ENCODE measurements at regions not wholly inside any gene's neighbourhood (a gene's known extent, or its start where the extent isn't known, plus 50 kb on each side); places are given as distances from the start of the nearest gene placed in this dataset.
"Not testable (repeated sequence)": the region's sequence is repeated elsewhere in the genome, so short reads cannot be mapped to it uniquely, and the experiment has no call there.

DNA sequence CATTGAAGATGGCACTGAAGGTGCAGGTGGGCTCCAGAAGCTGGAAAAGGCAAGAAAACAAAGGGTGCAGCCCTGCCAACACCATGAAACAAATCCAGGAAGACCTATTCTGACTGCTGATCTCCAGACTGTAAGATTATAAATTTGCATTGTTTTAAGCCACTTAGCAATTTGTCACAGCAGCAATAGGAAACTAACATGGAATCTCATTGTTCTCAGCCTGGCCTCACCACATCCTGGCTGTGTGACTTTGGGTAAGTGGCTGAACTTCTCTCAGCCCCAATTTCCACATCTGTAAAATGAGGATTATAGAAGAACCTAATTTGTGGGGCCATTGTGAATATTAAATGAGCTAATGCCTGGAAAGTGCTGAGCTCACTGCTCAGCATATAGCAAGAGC lies 160.4 kb upstream of the MAFB start:
- no peak for DNase-seq (ENCODE audit: low read depth, low spot score)

DNA sequence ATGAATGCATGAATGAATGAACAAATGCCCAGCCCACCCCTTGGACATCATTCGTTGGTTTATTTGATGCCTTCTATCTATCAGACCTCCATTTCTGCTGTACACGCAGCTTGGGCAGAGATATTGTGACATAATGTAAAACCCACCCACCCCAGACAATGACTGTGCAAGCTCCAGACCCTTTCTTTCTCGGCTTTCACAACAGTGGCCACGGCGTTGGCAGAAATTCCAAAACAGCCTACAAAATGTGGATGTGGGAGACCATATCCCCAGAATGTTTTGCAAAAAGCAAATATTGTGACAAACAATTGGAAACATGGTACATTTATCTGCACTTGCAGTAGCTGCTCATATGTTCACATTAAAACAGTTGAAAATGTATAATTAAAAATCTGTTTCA lies 162.0 kb upstream of the MAFB start:
- DNase-seq (ENCODE audit: low read depth, low spot score) = no peak

DNA sequence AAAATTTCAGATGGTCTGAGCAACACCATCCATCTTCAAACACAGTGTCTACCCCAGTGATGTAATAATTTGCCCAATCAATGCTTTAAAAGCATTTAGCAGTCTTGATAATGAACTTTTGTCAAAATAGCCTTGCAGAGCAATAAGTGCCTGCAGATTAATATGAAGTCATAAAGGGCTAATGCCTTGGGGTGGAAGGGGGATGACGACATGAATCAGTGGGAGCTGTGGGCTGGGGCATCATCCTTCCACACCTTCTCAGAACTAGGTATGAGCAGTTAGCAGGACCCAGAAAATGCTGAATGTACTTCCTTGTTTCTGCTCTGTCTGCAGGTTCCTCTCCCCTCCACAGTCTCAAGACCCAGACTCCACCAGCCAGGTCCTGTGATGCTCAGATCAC lies 166.2 kb upstream of the MAFB start:
- DNase-seq (ENCODE audit: low read depth, low spot score) = no peak

DNA sequence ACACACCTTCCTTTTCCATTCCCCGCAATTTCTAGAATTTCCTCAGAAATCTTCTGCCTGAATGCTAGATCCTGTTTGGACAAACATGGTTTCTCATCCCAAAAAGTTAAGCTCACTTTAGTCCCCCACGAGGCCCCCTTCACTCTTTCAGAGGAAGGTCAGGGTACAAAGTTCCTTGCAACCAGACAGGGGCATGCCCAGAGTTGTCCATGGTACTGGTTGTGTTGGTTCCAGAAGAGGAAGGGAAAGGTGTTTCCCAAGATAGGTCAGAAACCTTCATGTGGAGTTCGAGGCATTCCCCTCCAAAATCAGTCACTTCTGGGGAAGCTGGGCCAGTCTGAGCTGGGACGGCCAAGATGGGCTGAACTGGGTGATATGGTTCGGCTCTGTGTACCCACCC lies 167.6 kb upstream of the MAFB start:
- no peak for DNase-seq (ENCODE audit: low read depth, low spot score)

DNA sequence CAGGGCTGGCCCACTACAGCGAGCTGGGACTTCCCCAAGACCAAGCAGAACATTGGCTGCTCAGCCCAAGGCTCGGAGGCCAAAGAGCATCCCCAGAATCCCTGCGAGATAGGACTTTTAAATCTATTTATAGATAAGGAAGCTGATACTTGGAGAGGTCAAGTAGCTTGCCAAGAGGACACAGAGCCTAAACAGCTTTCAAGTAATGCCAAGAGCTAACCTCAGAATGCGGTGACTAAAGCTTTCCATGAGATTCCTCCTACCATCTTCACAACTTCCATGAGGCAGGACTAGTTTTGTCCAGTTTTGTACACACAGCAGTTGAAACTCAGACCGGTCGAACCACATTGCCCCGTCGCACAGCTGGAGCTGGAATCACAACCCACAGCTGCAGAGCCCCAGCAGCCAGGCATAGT lies 168.1 kb upstream of the TOP1 start:
- no peak for DNase-seq (ENCODE audit: low read depth, low spot score)

DNA sequence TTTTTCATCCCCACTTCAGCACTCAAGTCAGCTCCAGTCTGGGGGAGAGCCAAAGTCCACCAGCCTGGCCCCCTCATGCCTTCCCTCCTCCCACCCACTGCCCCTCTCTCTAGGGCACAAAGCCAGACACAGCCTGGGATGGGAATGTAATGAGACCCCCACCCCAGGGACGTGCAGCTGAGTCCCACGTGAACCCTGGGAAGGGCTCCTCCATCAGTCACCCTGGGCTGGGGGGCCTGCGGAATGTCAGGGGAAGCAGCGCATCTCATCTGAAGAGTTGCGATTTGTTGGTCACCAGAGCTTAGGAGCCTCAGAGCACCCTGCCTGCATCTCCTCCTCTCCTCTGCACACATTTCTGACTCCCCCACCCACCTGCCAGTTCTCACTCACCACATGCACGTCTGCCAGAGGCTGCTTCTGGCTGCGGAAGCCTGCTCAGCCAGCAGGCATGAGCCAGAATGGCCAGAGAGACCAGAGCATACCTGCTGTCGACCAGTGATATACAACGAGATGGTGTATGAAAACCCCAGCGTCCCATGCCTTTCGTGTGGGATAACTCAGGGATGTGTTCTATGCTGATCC lies 167.1 kb upstream of the TOP1 start:
- DNase-seq (ENCODE audit: low read depth, low spot score) = no peak

DNA sequence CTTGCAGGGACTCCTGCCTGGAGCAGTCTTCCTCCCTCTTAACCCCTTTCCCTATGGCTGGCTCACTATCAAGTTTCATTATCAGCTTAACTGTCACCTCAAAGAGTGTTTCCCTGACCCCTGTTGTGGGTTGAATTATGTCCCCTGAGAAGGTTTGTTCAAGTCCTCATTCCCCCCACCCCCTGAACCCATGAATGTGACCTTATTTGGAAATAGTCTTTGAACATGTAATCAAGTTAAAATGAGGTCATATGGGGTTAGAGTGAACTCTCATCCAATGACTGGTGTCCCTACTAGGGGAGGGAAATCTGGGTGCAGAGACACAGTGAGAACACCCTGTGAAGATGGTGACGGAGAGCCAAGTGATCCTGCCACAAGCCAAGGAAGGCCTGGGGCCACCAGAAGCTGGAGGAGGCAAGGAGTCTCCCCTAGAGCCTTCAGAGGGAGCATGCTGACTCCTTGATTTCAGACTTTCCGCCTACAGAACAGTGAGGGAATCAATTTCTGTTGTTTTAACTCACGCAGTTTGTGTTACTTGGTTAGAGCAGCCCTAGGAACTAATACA lies 165.2 kb upstream of the TOP1 start:
- DNase-seq (ENCODE audit: low read depth, low spot score) = no peak

DNA sequence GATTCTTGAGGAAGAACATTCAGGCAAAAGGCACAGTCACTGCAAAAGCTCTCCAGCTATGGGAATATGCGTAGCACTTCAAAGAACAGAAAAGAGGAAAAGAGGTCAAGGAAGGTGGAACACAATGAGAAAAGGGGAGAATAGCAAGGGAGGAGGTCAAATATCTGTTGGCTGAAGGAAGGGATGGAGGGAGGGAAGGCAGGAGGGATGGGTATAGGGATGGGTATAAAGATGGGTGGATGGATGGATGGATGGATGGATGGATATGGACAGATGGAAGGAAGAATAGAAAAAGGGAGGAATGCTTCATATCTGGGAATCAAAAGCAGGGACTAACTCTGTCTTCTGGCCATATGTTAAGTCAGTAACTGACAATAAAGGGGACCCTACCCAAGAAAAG lies 164.2 kb upstream of the TOP1 start:
- DNase-seq (ENCODE audit: low read depth, low spot score) = no peak

DNA sequence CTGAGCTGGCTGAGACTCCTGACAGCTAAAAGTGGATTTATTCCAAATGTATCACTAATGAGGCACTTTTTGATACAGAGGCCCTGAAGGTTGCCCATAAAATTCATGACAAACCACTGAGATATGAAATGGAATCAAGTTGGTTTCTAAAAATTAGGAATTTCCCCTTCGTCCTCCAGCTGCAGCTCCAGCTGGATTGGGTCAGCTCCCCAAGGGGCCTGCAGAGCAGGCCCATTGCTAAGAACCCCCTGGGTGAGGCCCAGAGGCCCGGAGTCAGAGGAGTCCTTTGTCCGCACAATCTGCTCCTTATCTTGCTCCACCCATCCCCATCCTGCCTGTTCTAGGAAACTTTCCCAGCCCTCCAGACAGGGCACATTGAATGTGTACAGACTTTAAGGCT lies 163.5 kb upstream of the TOP1 start:
- DNase-seq (ENCODE audit: low read depth, low spot score) = no peak

DNA sequence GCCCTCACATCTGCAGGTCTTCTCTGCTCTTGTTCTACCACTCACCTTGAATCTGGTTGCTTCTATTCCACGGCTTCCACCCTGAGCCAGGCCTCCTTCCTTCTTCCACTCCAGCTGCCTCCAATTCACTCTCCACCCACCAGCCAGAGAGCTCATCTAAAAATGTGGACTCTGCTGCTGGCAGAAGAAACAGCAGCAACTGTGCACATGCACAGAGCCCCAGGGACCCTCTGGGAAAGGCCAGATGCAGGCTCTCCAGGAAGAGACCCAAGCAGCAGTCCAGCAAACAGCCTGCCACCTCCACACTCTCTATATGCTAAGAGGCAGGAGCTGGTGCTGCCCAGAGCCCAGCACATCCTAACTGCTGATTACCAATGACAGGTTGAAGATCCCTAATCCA lies 162.6 kb upstream of the TOP1 start:
- DNase-seq (ENCODE audit: low read depth, low spot score) = no peak

DNA sequence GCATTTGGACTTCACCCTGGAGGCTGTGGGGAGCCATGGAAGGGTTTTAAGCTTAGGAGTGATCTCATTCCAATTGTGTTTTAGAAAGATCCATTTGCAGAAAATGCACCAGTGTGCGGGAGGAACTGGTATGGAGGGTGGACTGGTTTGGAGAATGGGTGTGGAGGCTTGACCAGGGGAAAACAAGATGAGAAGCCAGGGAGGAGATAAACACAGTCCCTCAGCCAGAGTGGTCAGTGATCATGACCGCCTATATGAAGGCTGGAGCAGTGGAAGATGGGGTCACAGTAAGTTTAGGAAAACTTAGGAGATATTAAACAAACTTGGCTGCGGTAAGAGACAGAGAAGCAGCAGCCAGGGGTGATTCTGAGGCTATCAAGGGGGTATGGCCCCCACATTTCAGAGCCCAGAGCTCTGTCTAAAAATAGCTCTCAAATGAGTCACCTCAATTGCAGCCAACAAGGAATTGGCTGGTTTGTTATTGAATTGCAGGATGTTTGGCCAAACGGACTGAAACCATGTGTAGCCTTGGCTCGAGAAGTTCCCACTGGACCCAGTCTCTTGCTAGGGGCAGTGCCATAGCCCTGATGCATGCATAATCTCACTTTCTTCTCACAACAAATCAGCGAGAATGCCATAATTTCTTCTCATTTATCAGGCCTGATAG lies 159.9 kb upstream of the TOP1 start:
- DNase-seq (ENCODE audit: low read depth, low spot score) = no peak

DNA sequence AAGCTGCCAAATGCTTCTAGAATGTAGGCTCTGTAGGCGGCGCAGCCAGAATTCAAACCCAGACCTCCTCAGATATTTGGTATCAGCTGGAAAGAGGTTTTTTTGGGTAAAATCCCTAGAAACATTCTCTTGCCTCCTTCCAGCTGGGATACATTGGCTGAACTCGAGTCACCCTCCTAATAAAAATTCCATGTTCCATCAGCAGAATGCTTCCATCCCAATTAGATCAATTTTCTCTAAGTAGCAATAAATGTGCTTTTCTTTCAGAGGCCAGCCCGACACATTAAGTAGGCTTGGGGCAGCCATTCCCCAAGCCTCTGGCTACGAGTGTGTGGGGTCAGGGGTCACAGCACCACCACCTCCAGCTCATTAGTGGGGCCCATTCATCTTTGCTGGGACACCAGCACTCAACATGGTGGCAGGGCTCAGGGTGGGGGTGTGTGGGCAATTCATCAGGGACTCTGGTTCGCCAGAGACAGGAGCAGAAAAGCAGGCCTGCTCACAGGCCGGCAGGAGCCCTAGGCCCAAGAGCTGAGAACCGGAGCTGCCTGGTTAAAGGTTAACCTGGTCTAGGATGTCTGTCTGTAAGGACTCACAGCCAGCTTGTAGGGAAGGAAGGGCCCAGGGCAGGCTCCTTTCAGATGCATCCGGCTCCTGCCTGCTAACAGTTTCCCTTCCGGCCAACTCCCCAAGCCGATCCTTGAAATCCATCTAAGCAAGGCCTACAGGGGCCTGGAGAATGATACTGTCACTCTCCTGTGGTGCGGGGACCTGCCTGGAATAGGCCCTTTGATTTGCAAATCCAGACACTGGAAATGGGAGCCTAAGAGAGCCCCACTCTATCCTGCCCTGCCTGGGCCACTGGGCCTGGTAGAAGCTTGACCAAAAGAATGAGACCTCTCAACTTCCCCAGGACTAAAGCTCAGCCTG lies 159.1 kb upstream of the TOP1 start:
- no peak for DNase-seq (ENCODE audit: low read depth, low spot score)

DNA sequence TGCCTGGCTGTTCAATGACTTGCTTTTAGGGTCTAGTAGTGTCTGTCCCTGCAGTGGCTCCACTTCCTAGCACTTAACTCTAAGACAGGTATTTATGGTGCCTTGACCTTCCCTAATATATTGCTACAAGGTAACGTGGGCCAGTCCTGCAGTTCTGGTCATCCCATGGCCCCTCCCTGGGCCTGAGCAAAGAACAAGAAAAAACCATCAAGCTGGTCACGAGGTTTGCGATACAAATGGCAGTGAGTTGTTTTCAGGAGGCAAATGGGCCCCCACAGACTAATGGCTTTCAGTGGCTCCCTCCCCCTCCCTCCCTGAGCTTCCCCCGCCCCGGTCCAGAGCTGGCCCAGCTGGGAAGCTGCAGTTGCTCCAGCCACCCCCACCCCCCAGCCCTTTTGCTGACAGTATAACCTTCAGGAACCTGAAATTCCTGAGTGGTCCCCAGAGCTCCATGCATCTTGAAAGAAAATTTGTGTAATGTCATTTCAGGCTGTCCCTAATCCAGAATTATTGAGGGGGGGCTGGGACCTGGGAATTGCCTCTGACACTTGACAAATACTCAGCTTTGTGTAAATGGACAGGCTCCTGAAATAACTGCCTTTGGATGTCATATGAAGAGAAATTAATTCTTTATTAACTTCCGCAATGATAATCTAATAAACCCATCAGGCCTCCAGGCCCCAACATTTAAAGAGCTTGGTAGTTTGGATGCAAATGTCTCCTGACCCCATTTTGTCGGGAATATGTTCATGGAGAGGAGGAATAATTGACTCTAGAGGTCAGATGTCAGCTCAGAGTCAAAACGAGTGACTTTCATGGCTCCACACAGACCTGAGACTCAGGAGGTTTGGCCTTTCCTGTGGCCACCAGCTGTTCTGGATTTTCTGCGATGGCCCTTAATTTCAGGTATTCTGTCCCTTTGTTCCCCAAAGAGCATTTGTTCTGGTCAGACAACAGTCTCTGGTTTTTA lies 153.2 kb upstream of the TOP1 start:
- no peak for DNase-seq (ENCODE audit: low read depth, low spot score)

DNA sequence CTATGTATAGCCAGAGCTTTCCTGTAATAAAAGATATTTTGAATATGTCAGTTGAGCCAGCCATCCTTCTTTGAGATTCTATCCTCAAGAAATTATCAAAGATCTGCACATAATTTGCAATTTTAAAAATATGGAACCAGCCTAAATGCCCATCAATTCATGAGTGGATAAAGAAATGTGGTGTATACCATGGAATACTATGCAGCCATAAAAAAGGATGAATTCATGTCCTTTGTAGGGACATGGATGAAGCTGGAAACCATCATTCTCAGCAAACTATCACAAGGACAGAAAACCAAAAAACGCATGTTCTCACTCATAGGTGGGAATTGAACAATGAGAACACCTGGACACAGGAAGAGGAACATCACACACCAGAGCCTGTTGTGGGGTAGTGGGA lies 150.5 kb upstream of the TOP1 start:
- not testable (repeated sequence) for DNase-seq (ENCODE audit: low read depth, low spot score)

DNA sequence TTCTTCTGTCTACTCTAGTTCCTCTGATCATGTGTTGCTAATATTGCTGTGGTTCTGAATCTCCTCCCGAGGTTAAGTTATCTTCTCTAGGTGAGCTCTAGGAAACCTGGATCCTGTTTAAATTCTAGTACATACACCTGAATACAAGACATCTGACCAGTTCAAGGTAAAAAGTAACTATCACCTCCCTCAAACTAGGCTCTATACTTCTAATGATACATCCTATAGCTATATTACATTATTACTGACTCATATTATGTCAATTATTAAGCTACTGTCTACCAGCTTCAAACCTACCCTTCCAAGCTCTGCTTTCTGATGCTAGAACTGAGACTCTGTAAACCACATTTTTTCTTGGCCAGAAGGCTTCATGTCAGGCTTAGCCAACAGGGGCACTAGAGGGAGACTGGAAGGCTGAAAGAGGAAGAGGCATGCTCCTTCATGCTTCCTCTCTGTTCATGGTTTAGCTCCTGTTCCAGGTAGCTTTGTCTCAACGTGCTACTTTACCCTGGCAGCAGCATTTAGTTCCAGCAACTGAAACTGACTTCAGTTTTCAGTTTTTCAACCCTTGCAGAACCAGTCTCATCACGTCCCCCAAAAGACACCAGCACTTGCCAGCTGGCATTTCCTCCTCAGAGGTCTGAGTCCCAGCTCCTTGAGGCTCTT lies 148.4 kb upstream of the TOP1 start:
- no peak for DNase-seq (ENCODE audit: low read depth, low spot score)

DNA sequence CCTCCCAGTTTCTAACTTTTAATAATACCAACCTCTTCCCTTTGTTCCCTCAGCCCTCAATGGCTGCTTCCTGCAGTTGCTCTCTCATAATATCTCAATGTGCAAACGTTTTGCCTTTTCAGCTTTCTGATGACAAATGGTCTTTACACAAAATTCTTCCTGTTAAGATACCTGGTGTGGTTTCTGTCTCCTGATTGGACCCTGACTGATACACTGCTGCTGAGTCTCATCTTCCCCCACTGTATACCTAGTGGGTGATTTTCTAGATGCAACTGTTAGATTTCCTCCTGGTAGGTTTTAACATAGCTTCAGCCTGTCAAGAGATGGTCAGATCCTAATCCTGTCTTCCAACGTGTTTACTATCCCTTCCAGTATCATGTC lies 147.9 kb upstream of the TOP1 start:
- no peak for DNase-seq (ENCODE audit: low read depth, low spot score)

DNA sequence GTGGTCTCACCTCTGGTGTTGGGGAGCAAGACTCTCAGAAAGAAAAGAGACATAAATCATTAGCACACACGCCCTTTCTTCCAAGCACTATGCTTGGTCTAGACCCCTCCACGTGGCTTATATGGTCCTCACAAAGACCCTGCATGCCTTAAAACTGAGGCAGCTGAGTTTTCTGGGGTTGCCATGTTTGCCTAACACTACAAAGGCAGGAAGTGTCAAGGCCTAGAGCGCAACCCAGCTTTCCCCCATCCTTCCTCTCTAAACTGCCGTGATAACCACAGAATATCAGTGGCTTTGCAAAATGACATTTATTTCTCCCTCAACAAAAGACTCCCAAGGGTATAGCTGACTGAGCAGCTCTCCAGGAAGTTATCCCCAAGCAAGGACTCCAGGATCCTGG lies 146.5 kb upstream of the TOP1 start:
- no peak for DNase-seq (ENCODE audit: low read depth, low spot score)

DNA sequence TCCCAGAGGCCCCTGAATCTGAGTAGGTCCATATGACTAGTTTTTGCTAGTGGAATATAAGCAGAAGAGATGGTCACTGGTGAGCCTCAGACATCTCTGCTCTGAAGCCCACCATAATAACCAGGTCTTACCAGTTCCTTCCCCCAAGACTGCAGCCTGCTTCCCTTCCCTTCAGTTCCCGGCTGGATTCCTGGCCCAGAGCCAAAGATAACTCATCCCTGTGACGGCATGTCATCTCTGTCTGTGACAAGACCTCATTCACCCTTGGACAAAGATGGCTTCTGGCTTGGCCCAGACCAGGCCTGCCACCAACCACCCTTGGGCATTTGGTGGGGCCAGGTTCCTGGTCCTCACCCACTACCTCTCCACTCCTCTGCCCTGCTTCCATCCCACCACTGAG lies 145.5 kb upstream of the TOP1 start:
- DNase-seq (ENCODE audit: low read depth, low spot score) = no peak

DNA sequence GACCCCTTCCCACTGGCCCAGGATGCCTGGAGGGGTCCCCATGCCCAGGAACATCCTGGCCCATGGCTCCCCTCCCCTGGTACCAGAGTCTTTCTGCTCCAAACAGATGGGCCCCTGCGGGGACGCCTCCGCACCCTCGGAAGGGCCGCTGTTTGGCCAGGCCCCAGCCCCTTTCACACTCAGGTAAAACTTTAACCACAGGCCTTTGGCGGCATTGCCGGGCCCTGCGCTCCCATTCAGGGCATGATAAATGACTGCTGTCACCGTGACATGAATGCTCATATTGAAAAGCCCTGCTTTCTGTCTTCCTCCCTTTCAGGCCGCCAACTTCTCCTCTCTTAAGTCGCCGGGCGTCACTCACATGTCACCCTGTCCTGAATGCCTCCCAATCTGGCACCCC lies 141.5 kb upstream of the TOP1 start:
- DNase-seq (ENCODE audit: low read depth, low spot score) = no peak

DNA sequence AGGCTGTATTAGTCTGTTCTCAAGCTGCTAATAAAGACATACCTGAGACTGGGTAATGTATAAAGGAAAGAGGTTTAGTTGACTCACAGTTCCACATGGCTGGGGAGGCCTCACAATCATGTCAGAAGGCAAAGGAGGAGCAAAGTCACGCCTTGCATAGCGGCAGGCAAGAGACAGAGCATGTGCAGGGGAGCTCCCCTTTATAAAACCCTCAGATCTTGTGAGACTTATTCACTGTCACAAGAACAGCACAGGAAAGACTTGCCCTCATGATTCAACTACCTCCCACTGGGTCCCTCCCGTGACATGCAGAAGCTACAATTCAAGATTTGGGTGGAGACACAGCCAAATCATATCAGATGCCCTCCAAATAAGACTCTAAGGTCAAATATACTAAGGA lies 139.4 kb upstream of the TOP1 start:
- not testable (repeated sequence) for DNase-seq (ENCODE audit: low read depth, low spot score)

DNA sequence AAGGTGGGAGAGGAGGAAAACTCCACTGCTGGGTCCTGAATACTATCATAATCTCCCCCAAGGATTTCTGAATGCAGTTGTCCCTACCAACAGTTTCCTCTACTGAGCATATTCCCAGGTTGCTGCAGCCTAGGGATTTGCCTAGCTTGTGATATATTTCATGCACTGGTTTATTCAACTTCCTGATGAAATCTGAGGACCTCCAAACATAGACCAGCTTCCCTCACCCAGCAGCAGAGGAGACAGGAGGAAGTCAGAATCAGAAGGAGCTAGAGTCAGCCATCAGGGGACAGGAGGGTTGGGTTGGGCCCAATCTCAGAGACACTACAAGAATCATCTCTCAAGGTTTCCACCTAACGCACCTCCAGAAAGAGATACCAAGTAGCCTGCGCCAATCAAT lies 138.4 kb upstream of the TOP1 start:
- DNase-seq (ENCODE audit: low read depth, low spot score) = no peak
